HCT116 (cell line): ENCODE measurements at regions not wholly inside any gene's neighbourhood (a gene's known extent, or its start where the extent isn't known, plus 50 kb on each side); places are given as distances from the start of the nearest gene placed in this dataset.

Source experiments
- ATAC-seq: fragments of 200-7000 bp; cut with Tn5 transposase; 2 replicates; pipeline ENCODE4 v1.9.1; 2020; ENCODE audit warnings: mild to moderate bottlenecking, moderate library complexity
- BruUV-seq: library from RNA; stranded (reverse); fragments of 400-500 nt; replicated peaks from 2 replicates; lab custom pipeline; 2021; lab: Mats Ljungman, UMichigan
- CTCF ChIA-PET: fragments of 300-600 bp; sonication (Branson Sonifier 250); formaldehyde crosslinking; loops from one replicate; lab custom pipeline; 2021; ENCODE audit warnings: antibody characterized with exemption; lab: Charles Lee
- POLR2A ChIA-PET: fragments of 300-600, 350-600 bp; sonication (Branson Sonifier 250); formaldehyde crosslinking; loops from one replicate; lab custom pipeline; 2021; ENCODE audit warnings: antibody characterized with exemption; lab: Charles Lee
- RAD21 ChIA-PET, 2 experiments: fragments of 300-600 bp; sonication (Branson Sonifier 250); formaldehyde crosslinking; loops; one replicate each; lab custom pipeline; 2023; ENCODE audit warnings: low total read pairs in 2 of 2; ENCODE audit not compliant: uncharacterized antibody in 2 of 2, unreplicated experiment in 2 of 2, low non-redundant PET in 1 of 2; lab: Charles Lee
- DNase-seq: peaks from one replicate; pipeline ENCODE4 v3.0.0-alpha.2; 2010; ENCODE audit warnings: low read depth, low spot score
- H2AFZ ChIP-seq: fragments of 200-600 bp; shearing (Covaris generic), sonication (generic); 2 replicates; pipeline ENCODE4 v1.6.1; 2017; ENCODE audit warnings: low read depth, mixed run types, mixed read lengths, antibody characterized with exemption, low read length; ENCODE audit not compliant: poor library complexity, severe bottlenecking
- H3K27ac ChIP-seq: 2 replicates; pipeline ENCODE4 v1.5.1; 2012; ENCODE audit warnings: low read depth, low read length
- H3K27me3 ChIP-seq: fragments of 200-600 bp; sonication (generic); 2 replicates; pipeline ENCODE4 v1.6.1; 2016; ENCODE audit warnings: mixed run types, low read length, mixed read lengths; ENCODE audit not compliant: insufficient read depth
- H3K36me3 ChIP-seq, 2 experiments: fragments of 200-500 bp in 1 of 2; fragments of 200-600 bp in 1 of 2; sonication (Bioruptor generic) in 1 of 2; sonication (generic) in 1 of 2; 2 replicates each; pipeline versions ENCODE4 v1.5.1 to v1.6.1; 2014 to 2016; ENCODE audit warnings: low read length in 2 of 2, inconsistent platforms in 1 of 2, mixed read lengths in 1 of 2, mixed run types in 1 of 2; ENCODE audit not compliant: insufficient read depth in 2 of 2, control insufficient read depth in 1 of 2
- H3K4me1 ChIP-seq, 2 experiments: fragments of 200-600 bp in 1 of 2; sonication (generic) in 1 of 2; 2 replicates each; pipeline versions ENCODE4 v1.5.1 to v1.6.1; 2012 to 2017; ENCODE audit warnings: low read length in 2 of 2, inconsistent platforms in 1 of 2, mild to moderate bottlenecking in 1 of 2, mixed read lengths in 1 of 2, mixed run types in 1 of 2, moderate library complexity in 1 of 2; ENCODE audit not compliant: insufficient read depth in 2 of 2, control insufficient read depth in 1 of 2
- H3K4me2 ChIP-seq: fragments of 200-600 bp; sonication (generic); 2 replicates; pipeline ENCODE4 v1.6.1; 2017; ENCODE audit warnings: mixed run types, low read length, mixed read lengths
- H3K4me3 ChIP-seq, 2 experiments: fragments of 200-600 bp in 1 of 2; sonication (generic) in 1 of 2; replicated peaks in 1 of 2; 2 replicates each; pipeline ENCODE4 v1.5.1; 2011 to 2016; ENCODE audit warnings: low read length in 2 of 2, control low read depth in 1 of 2, low read depth in 1 of 2, mild to moderate bottlenecking in 1 of 2, mixed read lengths in 1 of 2, mixed run types in 1 of 2
- H3K79me2 ChIP-seq: fragments of 200-600 bp; sonication (generic); 2 replicates; pipeline ENCODE4 v1.6.1; 2017; ENCODE audit warnings: mild to moderate bottlenecking, mixed run types, low read length, moderate library complexity, mixed read lengths; ENCODE audit not compliant: insufficient read depth
- H3K9ac ChIP-seq: fragments of 200-600 bp; sonication (generic); 2 replicates; pipeline ENCODE4 v1.6.1; 2016; ENCODE audit warnings: low read length, mixed read lengths
- H3K9me2 ChIP-seq: fragments of 200-600 bp; sonication (generic), shearing (Covaris generic); 2 replicates; pipeline ENCODE4 v1.6.1; 2017; ENCODE audit warnings: mixed run types, mild to moderate bottlenecking, moderate library complexity; ENCODE audit not compliant: insufficient read depth
- H3K9me3 ChIP-seq, 2 experiments: fragments of 200-500 bp in 1 of 2; fragments of 200-600 bp in 1 of 2; sonication (Bioruptor generic) in 1 of 2; sonication (generic) in 1 of 2; 2 replicates each; pipeline ENCODE4 v1.6.1; 2014 to 2017; ENCODE audit warnings: low read length in 2 of 2, mixed read lengths in 2 of 2, inconsistent platforms in 1 of 2, low read depth in 1 of 2, mild to moderate bottlenecking in 1 of 2, mixed run types in 1 of 2, moderate library complexity in 1 of 2; ENCODE audit not compliant: control insufficient read depth in 1 of 2, insufficient read depth in 1 of 2
- H4K20me1 ChIP-seq: fragments of 200-600 bp; sonication (generic), shearing (Covaris generic); 2 replicates; pipeline ENCODE4 v1.6.1; 2017; ENCODE audit warnings: mixed run types, mild to moderate bottlenecking, moderate library complexity; ENCODE audit not compliant: insufficient read depth
- ATF3 ChIP-seq: IDR thresholded peaks from 2 replicates; pipeline ENCODE4 v1.6.1; 2012
- CBX3 ChIP-seq: IDR thresholded peaks from 2 replicates; pipeline ENCODE4 v1.6.1; 2012; ENCODE audit warnings: low read depth
- CTCF ChIP-seq, 3 experiments: fragments of 200-600 bp in 1 of 3; sonication (generic) in 1 of 3; IDR thresholded peaks in 2 of 3; conservative IDR thresholded peaks in 1 of 3; 2 replicates each; pipeline ENCODE4 v1.5.1; 2012 to 2017; ENCODE audit warnings: low read depth in 2 of 3, low read length in 2 of 3, antibody characterized with exemption in 1 of 3, borderline replicate concordance in 1 of 3, control low read depth in 1 of 3, mild to moderate bottlenecking in 1 of 3, mixed read lengths in 1 of 3, mixed run types in 1 of 3, moderate library complexity in 1 of 3; ENCODE audit not compliant: insufficient read depth in 1 of 3
- ELF1 ChIP-seq: IDR thresholded peaks from 2 replicates; pipeline ENCODE4 v1.6.1; 2012; ENCODE audit warnings: low read depth, borderline replicate concordance
- FOSL1 ChIP-seq: IDR thresholded peaks from 2 replicates; pipeline ENCODE4 v1.6.1; 2012; ENCODE audit warnings: low read depth
- JUND ChIP-seq: IDR thresholded peaks from 2 replicates; pipeline ENCODE4 v1.6.1; 2012
- POLR2A ChIP-seq: IDR thresholded peaks from 2 replicates; pipeline ENCODE4 v1.7.0; 2011; ENCODE audit warnings: borderline replicate concordance; ENCODE audit not compliant: insufficient read depth, insufficient read length; ENCODE audit errors: extremely low read depth
- RAD21 ChIP-seq: IDR thresholded peaks from 2 replicates; pipeline ENCODE4 v1.6.1; 2012; ENCODE audit warnings: low read depth, mild to moderate bottlenecking
- REST ChIP-seq: IDR thresholded peaks from 2 replicates; pipeline ENCODE4 v1.6.1; 2012; ENCODE audit warnings: low read depth
- SP1 ChIP-seq: IDR thresholded peaks from 2 replicates; pipeline ENCODE4 v1.6.1; 2012; ENCODE audit warnings: low read depth
- ZBTB33 ChIP-seq: IDR thresholded peaks from 2 replicates; pipeline ENCODE4 v1.6.1; 2011; ENCODE audit warnings: mild to moderate bottlenecking, low read length, moderate library complexity; ENCODE audit not compliant: insufficient replicate concordance; ENCODE audit errors: extremely low read depth
- intact Hi-C: fragments of 100-400 bp; cut with micrococcal nuclease; formaldehyde crosslinking; loops from 2 replicates; pipeline ENCODE4 v1.10.0; 2022

GRCh38 chr2:225270053-225270452, 129.5 kb upstream of the NYAP2 start:
- DNase-seq (no peak), ATAC-seq (no peak)
- H3K9me2 ChIP-seq: no peaks in the 10 kb centered on the region
- peaks cover 4 to 11% of the 10 kb centered on the region in 2 experiments; a peak in 3 of 4 replicates for H3K4me1 ChIP-seq
- no peaks in the 10 kb centered on the region for H3K27me3 ChIP-seq
- ChIA-PET CTCF (no interaction called here), POLR2A (no interaction called here), RAD21 (no interaction called here)
- no TSS peak for BruUV-seq
- no peak overlapping the region for H3K27ac ChIP-seq
- H3K9me3 ChIP-seq: no peaks in the 10 kb centered on the region
- H3K9ac ChIP-seq: no peak overlapping the region
- no peak overlapping the region for H3K4me2 ChIP-seq
- no peak for TF ChIP-seq ZBTB33
- no peak for TF ChIP-seq REST
- no peak for TF ChIP-seq SP1
- TF ChIP-seq ATF3: no peak
- no peak for TF ChIP-seq JUND
- TF ChIP-seq POLR2A: no peak
- no peak for TF ChIP-seq FOSL1
- TF ChIP-seq CTCF (IDR thresholded peaks at IDR 0.05 in 2 of 3, conservative IDR thresholded peaks at IDR 0.05 in 1 of 3; ENCODE audit: borderline replicate concordance in 1 of 3, insufficient read depth in 1 of 3, low read depth in 2 of 3, low read length in 2 of 3): no peak
- TF ChIP-seq ELF1: no peak
- TF ChIP-seq CBX3: no peak
- no peak for TF ChIP-seq RAD21
- no peak overlapping the region for H2AFZ ChIP-seq
- H3K79me2 ChIP-seq: no peaks in the 10 kb centered on the region
- intact Hi-C loops: no loop called here
- H3K36me3 ChIP-seq: no peaks in the 10 kb centered on the region
- H3K4me3 ChIP-seq: no peak overlapping the region
- H4K20me1 ChIP-seq: no peaks in the 10 kb centered on the region
